GM19463 (cell line): ENCODE measurements at regions not wholly inside any gene's neighbourhood (a gene's known extent, or its start where the extent isn't known, plus 50 kb on each side); places are given as distances from the start of the nearest gene placed in this dataset.
"Not testable (repeated sequence)": the region's sequence is repeated elsewhere in the genome, so short reads cannot be mapped to it uniquely, and the experiment has no call there.

Experiments
- ATAC-seq: cut with Tn5 transposase; IDR thresholded peaks from one replicate; pipeline ENCODE4 v1.9.1; 2021; ENCODE audit warnings: mild to moderate bottlenecking, moderate library complexity; ENCODE audit not compliant: unreplicated experiment

DNA sequence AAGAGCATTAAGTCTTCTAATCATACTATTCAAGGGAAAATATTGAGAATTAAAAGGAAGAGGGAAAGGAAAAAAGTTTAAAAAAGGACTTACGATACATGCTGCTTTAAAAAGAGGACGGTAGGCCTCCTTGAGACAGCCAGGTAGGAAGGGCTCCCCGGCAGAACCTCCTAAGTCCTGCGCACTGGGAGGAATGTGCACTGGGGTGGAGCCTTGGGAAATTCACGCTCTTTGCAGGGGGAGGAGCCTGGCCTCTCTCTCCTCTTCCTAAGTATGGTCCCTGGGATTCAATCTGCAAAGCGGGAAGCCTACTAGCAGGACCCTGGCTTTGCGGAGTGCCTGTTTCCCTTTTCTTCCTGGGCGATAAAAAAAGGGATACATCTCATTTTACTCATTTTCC, 553.0 kb downstream of the RPS29 start:
- no peak for ATAC-seq

DNA sequence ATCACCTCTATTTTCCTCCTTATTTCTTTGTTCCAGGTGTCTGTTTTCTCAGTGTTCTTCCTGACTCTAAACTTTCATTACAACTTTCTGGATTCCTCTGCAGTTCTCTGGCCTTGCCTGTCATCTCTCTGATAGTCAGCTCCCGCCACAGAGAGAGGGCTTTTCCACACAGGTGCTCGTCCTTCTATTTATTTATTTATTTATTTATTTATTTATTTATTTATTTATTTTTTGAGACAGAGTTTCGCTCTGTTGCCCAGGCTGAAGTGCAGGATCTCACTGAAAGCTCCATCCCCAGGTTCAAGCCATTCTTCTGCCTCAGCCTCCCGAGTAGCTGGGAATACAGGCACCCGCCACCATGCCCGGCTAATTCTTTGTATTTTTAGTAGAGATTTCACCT, 554.5 kb downstream of the RPS29 start:
- not testable (repeated sequence) for ATAC-seq

DNA sequence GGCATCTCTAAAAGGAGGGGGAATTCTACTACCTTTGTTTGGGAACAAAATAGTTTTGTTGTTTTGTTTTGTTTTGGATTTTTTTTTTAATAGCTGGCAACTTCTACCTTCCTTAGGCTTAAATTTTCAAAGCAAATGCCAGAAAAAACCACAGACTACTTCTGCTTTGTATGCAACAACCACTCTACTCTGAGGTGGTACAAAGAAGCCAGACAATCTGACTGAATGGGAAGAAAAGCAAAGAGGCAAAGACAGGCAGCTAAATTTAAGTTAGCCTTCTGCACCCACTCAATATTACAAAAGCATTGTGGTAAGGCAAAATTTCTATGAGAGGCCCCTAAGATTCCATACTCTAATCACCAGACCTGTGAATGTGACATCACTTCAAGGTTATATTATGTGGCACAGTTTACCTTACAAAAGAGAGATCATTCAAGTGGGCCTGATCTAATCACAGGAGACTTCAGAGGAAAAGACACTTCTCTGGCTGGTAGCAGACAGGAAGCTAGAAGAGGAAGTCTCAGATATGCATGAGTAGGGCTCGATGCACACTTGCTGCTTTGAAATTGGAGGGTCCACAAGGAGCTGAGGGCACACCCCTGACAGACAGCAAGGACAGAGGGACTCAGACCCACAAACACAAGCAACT, 566.6 kb downstream of the RPS29 start:
- ATAC-seq = no peak

DNA sequence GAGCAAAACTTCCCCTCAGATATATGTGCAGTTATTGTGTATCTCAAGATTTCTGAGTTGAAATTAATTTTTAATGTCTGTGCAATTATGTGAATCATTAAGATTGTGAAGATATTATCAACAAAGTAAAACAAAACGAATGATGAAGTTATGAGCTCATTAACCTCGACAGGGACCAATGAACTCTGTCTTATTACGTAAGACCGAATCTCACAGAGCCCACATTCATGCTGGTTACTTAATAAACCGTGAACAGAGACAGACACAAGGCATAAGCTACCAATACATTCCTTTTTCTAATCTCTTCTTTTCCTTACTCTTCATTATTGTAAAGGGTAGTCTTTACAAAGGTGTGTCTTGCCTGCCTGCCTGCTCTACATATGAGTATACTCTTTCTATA, 568.7 kb downstream of the RPS29 start:
- ATAC-seq = no peak

DNA sequence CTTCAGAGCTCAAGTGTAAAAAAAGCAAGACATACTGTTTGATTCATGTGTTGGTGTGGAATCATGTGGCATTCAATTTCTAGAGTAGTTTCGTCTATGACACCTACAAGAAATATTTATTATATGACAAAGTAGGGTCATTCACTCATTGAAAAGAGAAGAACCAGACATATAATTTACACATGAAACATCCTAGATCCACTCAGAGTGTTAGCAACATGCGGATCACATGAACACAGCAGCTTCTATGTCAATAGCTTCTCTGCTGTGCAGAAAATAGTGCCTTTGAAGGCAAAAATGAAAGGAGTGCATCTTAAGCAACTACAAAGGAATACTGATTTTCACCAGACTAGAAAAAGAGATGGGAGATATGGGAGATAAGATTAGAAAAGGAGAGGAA, 569.8 kb downstream of the RPS29 start:
- ATAC-seq = no peak

DNA sequence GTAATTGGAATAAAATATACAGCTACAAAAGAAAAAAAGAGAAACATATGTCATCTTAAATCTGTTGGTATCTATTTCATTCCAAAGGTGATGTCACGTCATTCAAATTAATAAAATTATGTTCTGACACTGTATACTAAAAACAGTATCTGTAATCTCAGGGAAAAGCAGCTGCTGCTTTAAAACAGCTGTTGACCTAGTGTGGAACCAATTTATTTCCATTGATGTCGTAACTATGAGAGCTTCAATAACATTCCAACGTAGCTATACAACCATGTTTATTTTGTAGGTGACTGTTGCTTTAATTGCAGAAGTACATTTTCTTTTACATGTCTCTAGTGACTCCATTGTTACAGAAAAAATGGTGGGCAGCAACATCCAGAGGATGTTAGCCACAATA, 571.7 kb downstream of the RPS29 start:
- ATAC-seq = no peak

DNA sequence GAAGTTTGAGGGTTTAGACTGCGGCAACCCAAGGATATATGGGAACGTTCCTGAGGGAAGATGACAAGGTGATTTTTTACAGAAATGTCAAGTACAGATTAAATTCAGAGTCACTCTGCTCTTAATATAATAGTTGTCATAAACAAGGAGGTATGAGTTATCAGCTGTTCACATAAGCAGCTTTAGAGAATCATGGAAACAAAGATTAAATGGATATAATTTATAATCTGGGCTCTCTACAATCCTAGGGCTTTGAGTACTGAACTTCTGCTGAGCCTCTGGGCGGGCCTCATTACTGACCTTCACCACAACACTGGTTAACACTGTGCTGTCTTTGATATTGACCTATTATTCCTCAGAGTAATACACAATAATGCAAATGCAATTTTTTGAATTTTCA, 577.8 kb downstream of the RPS29 start:
- ATAC-seq = no peak

DNA sequence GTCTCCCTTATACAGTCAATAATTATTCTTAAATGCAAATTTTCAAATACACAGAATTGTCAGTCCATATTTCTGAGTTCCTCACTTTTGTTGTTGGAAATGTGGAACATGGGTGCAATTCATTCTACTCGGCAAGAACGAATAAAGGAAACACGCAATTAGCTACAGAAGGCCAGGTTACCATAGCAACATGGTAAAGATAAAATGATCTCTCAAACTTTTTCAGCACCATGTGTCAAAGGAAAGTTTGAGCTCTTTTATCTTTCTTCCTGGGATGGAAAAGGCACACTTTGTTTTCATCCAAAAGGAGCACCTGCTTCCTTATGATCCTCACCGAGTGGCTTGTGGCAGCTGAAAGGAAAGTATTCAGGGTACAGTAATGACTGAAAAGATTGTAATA, 595.0 kb downstream of the RPS29 start:
- ATAC-seq = no peak

DNA sequence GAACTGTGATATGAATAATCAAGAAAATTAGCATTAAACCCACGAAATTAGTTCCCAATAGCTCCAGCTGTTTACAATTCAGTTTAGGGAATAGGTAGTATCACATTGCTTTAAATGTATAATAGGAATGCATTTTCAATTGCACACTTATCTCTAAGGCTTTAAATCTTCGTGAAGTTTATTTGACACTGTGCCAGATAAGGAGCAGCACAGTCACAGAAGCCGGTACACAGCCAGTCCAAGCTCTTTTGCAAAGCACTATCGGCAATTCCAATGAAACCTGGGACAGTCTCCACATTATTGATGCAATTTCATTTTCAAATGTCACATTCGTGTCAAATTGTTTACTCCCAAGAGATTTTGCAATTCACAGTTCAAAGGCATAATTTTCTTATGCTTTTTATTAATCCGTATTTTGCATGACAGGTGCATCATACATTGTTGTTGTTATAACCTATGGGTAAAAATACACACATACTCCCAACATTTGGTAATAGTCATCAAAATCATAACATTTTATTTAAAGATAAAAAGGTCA, 602.8 kb downstream of the RPS29 start:
- no peak for ATAC-seq

DNA sequence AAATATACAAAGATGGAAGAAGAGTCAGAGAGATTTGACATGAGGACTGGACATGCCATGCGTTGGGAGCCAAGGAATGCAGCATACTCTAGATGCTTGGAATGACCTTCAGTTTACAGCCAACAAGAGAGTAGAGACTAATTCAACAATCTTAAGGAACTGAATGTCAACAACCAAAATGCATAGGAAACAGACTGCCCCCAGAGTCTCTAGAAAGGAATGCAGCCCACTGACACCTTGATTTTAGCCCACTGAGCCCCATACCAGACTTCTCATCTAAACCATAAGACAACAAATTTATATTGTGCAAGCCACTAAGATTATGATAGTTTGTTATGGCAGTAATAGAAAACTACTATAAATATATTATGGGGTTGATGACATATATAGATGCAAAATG, 611.2 kb downstream of the RPS29 start:
- ATAC-seq = no peak

DNA sequence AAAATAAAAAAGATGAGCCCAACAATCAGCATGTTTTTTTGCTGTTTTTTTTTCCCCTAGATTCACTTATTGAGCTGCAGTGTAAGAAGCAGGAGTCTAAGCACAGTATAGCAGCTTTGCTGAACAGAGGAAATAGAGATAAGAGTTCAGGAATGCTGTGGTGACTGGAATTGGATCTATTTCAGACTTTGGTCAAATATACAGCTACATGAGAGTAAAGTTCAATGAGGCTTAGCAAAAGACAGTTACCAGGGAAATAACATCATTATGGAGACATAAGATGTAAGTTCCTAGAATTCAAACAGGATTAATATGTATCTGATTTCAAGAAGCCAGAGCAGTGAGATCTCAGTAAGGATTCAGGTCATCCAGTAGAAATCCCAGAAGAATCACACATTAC, 613.0 kb downstream of the RPS29 start:
- ATAC-seq = no peak

DNA sequence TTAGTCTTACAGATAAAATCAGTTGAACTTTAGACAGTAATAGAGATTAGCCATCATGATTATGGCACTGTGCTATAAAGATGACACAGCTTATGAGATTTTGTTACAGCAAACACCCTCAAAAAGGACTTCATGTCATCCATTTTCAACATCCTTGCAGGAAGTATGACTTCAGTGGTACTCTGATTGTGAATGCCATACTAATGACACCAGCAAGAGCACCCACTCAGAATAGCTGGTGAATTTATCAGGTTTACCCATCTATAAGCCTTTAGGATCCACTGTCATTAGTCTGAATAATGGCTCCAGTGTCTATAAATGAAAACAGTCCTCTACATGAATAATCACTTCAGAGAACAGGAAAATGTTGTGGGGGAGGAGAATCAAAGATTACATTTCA, 615.2 kb downstream of the RPS29 start:
- ATAC-seq = no peak

DNA sequence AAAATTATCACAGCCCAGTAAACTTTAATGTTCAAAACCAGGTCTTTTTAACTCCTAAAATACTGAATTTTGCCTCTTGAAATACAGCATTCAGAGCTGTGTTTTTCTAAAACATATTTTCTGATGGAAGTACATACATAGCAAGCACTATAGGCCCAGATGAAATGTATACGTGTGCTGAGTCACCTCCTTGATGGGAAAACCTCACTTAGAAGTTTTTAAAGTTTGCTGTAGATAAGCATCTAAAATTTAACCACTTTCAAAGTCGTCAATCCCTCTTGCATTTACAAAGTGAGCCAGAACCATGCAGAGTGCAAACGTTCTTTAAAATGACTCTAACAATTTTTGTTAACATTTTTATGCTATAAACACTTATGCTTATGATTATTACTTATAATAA, 618.8 kb downstream of the RPS29 start:
- no peak for ATAC-seq

DNA sequence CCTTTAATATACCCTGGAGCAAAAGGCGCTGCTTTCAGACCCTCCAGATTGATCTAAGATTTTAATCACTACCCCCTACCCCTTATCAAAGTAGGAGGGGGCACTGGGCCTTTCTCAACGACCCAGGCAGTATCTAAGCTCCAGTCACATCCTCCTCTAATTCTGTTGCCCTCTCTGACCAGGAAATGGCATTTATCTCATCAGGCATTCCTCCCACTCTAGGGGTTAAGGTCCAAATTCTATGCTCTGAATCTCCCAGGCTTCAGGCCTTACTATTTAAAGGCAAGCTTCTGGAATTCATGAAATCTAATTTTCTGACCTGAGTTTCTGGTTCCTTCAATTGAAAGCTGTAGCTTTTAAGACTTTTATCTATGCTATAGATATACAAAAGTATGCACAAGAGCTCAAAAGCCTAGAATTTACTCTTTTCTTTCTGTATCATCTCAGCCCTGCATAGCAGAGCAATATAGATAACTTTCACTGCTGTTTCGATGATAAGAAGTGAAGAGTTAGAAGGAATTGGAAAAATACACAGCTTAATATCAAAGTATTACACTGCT, 622.9 kb downstream of the RPS29 start:
- ATAC-seq = no peak

DNA sequence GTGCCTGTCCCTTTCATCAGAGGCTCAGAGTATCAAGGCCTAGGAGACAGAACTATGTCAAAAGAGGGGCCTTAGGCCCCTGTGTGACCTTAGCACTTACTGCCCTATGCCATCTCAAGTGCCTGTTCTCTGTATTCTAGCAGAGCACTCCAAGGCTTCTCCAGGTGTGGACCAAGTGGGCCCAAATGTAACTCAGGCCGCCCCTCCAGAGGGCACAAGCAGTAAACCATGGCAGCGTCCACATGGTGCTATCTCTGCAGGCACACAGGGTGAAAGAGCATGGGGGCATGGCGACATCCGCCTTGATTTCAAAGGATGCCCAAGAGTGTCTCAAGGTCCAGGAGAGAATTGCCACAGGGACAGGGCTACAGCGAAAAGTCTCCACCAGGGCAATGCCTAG, 628.7 kb downstream of the RPS29 start:
- no peak for ATAC-seq

DNA sequence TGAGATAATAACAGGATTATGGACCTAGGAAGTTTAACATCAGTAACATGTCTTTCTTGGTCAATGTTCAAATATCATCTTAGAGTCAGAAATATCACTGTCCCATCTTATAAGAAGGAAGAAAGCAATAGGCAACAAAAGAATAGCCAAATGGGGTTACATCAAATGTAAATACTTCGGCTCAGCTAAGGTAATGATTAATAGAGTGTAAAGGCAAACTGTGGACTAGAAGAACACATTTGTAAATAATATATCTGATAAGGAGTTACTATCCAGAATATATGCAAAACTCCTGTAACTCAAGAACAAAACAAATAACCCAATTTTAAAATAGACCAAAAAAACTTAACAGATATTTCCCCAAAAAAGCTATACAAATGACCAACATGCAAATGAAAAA, 630.3 kb downstream of the RPS29 start:
- no peak for ATAC-seq

DNA sequence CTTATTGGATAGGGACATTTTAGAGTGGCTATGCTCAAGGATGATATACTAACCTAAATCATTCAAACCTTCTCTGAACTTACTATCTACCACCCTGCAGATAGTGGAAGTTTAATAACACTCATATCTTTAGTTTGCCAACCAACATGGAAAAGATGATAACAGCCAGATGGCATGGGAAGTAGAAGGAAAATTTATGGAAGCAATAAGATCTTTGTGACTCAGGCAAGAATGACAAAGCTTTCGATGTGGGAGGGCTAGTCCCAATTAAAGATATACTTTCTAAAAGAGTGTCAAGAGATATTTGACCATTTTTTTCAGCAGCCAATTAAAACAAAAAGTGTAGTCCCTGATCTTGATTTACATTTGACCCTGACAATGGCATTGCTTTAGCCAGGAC, 631.7 kb downstream of the RPS29 start:
- no peak for ATAC-seq

DNA sequence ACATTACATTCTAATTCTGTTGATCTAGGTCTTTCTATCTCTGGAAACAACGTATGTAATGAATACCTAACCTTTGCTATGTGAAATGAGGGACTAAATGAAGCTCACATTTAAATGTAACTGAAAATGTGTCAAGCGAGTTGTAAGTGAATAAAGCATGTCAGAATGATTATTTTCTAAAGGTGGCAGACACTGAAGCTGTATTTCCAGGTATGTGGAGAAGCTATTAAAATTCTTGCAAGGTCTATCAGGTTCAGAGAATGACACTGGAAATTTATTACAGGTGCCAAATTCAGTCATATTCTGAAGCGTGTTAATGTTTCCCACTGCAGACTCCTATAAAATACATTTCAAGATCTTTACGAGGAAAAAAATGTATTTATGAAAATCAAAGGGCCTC, 641.4 kb downstream of the RPS29 start:
- ATAC-seq = no peak

DNA sequence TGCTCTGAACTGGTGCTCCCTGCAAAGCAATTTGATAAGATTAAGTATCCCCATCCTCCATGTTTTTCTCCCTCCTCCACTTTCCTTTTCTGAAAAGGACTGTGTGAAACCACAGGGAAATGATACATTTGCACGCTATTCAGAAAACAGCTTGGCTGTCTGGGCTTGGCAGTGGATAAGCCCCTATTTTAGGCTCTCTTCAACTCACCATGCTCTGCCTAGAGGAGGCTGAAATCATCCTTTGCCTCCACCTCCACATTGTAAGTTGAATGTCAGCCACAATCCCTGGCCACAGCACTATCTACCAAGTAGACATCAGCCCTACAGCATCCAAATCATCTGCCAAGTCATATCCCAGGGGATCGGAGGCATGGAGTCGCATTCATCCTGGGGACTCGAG, 642.3 kb downstream of the RPS29 start:
- no peak for ATAC-seq

DNA sequence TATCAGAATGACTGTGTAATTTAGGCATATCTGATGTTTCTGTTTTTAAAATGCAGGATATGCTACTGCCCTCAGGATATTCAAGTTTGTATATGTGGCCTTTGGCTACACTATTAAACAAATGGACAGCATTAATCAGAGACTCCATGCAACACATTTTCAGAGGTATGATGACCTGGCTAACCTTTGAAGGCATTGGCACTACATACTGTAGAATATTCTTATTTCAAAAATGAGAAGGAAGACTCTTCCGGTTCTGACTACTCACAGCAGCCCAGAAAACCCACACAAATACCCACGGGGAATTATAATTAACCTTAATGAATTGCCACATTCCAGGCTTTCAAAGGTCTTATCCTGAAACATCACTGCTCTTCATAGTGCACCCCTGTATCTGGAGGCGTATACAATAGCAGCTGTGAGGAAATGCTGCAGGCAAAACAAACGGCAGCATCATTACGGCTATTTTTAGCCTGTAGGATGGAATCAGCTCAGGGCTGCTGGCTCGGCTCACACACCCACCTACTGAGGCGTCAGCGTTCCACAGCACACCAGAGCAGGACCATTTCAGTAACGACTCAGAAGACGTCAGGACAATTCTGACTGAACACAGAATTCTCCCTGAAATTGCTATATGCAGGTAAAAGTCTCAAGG, 648.5 kb downstream of the RPS29 start:
- ATAC-seq = no peak

DNA sequence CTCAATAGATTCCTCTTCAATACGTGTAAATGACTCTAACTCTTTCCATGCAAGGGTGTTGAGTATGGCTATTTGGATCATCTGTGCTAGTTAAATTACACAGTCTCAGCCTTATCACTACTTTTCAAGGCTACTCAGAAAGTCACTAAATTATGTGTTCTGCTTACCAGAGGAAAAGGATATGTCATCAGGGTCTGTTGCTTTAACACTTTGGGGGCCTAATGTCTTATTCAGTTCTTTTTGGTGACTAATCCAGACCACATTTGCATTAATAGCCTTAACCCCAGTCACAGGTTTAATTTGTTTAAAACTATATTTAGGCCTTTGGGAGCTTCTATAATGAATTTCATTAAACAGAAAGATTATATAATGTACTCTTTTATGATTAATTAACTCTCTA, 649.3 kb downstream of the RPS29 start:
- ATAC-seq = no peak

DNA sequence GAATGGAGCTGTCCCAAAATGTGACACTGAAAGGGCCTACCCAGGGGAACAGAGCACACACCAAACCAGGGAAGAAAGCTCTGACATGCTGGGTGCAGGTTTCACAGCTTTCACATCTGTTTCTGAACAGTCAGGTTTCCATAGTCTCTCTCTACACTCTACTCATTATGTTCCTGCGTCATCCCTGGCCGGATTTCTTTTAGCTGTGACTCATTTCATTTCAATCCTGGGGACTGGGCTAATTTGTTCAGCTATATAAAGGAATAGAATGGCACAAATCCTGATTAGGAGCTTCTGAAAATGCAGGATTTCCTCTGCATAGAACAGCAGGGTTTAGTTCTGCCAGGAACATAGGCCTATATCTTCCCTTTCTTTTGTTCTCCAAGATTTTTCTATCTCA, 649.8 kb downstream of the RPS29 start:
- no peak for ATAC-seq

DNA sequence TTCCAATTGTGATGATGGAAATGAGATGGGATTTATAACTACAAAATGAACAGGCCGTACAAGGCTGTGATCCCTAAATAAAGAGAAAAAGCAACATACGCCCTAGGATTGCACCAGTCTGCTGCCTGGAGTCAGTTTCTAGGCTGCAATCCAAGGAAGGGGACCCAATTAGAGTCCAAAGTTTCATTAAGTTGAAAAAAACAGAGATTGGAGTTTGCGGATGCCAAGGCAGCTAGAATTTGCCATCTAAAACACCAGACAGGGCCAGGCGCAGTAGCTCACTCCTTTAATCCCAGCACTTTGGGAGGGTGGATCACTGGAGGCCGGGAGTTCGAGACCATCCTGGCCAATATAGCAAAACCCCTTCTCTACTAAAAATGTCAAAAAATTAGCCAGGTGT, 661.0 kb downstream of the RPS29 start:
- no peak for ATAC-seq
